ENCODE measurements at regions not wholly inside any gene's neighbourhood (a gene's known extent, or its start where the extent isn't known, plus 50 kb on each side); places are given as distances from the start of the nearest gene placed in this dataset.

DNA sequence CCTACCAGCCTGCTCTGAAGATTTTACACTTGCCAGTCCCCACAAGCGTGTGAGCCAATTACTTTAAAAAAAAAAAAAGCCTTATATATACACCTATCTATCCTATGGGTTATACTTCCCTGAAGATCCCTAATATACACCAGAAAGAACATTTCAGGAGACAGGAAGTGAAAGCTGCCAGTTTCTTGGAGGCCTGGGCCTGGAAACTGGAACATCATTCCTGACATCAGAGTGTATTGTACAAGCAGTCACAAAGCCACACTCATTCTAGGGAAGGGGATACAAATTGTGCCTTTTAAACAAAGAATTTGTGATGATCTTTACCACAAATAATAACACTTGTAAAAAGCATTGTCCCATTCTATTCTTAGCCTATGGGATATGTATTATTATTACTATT is 98.3 kb upstream of the FBN2 start:
- TF ChIP-seq EZH2 (IDR thresholded peaks at IDR 0.05; ENCODE audit: low read length), result no peak
- TF ChIP-seq, protein P1, sequence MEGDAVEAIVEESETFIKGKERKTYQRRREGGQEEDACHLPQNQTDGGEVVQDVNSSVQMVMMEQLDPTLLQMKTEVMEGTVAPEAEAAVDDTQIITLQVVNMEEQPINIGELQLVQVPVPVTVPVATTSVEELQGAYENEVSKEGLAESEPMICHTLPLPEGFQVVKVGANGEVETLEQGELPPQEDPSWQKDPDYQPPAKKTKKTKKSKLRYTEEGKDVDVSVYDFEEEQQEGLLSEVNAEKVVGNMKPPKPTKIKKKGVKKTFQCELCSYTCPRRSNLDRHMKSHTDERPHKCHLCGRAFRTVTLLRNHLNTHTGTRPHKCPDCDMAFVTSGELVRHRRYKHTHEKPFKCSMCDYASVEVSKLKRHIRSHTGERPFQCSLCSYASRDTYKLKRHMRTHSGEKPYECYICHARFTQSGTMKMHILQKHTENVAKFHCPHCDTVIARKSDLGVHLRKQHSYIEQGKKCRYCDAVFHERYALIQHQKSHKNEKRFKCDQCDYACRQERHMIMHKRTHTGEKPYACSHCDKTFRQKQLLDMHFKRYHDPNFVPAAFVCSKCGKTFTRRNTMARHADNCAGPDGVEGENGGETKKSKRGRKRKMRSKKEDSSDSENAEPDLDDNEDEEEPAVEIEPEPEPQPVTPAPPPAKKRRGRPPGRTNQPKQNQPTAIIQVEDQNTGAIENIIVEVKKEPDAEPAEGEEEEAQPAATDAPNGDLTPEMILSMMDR (optimal IDR thresholded peaks at IDR 0.05 in 1 of 3, IDR thresholded peaks at IDR 0.05 in 1 of 3, conservative IDR thresholded peaks at IDR 0.05 in 1 of 3; ENCODE audit: extremely low read depth in 1 of 3, insufficient read depth in 2 of 3, low read length in 3 of 3), result no peak
